Testis (tissue), 2 donors: ENCODE measurements at regions not wholly inside any gene's neighbourhood (a gene's known extent, or its start where the extent isn't known, plus 50 kb on each side); places are given as distances from the start of the nearest gene placed in this dataset.

ENCODE experiments used
- POLR2A ChIP-seq: fragments of 450-650 bp; IDR thresholded peaks from one replicate; pipeline ENCODE4 v1.6.1; 2017; ENCODE audit warnings: antibody characterized with exemption, mild to moderate bottlenecking, moderate library complexity
- TF ChIP-seq, protein P1 (sequence below), 3 experiments: fragments of 450-650 bp in 2 of 3; fragments of 200-600 bp in 1 of 3; sonication (generic) in 1 of 3; IDR thresholded peaks; one replicate each; pipeline ENCODE4 v1.5.1; 2016 to 2019; ENCODE audit warnings: antibody characterized with exemption in 3 of 3, mild to moderate bottlenecking in 2 of 3, moderate library complexity in 1 of 3

DNA sequence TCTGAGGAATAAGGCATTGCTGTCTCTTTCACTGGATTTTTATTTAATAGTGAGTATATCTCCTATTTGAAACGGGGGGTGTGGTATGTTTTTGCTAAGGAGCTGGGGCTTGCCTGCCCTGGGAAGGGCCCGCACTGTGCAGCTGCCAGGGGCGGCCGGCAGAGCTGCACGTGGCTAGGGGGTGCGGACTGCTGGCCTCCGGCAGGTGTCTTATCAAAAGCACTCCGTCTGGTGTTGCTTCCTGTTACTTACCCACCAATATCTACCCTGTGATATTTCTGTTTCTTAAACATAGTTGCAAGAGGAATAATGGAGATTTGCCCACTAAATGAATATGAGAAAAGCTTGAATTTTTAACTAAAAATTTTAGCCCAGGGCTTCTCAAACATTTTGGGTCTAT is 232.0 kb downstream of the IRX1 start:
- TF ChIP-seq POLR2A = no peak
- TF ChIP-seq, protein P1, sequence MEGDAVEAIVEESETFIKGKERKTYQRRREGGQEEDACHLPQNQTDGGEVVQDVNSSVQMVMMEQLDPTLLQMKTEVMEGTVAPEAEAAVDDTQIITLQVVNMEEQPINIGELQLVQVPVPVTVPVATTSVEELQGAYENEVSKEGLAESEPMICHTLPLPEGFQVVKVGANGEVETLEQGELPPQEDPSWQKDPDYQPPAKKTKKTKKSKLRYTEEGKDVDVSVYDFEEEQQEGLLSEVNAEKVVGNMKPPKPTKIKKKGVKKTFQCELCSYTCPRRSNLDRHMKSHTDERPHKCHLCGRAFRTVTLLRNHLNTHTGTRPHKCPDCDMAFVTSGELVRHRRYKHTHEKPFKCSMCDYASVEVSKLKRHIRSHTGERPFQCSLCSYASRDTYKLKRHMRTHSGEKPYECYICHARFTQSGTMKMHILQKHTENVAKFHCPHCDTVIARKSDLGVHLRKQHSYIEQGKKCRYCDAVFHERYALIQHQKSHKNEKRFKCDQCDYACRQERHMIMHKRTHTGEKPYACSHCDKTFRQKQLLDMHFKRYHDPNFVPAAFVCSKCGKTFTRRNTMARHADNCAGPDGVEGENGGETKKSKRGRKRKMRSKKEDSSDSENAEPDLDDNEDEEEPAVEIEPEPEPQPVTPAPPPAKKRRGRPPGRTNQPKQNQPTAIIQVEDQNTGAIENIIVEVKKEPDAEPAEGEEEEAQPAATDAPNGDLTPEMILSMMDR (IDR thresholded peaks at IDR 0.05) = no peak
